ENCODE measurements at regions not wholly inside any gene's neighbourhood (a gene's known extent, or its start where the extent isn't known, plus 50 kb on each side); places are given as distances from the start of the nearest gene placed in this dataset.

DNA sequence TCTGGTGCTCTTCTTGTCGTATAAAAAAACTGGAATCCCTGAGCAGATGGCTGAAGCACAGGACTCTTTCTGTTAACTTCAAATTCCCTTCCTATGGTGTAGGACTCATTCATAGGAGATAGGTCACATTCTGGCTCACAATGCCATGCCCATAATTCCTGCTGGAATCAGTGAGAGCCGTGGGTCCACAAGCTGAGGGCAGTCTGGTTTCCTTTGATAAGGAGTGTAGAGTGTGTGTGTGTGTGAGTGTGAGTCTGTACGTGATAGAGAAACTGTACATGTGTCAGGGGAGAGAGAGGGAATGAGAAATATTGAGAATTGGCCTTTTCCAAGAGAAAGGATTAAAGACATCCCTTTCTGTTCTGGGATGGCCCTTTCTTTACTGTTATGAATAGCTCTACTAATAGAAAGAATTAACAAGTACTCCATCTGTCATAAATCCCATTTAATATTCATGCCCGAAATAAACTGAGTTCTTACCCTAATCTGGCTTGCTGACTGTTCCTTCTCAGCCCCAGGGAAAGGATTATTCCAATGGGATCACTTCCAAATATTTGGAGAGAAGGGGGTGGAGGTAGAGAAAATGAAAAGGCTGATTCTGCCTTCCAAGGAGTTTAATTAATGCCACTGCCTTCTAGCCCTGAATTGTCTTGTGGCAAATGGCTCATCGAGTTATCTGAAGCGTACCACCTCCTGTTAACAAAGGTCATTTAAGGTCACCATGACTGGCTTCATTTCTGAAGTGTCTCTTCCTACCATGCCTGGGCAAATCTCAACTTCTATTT is 79.0 kb downstream of the TMX1 start:
- TF ChIP-seq, protein P1, sequence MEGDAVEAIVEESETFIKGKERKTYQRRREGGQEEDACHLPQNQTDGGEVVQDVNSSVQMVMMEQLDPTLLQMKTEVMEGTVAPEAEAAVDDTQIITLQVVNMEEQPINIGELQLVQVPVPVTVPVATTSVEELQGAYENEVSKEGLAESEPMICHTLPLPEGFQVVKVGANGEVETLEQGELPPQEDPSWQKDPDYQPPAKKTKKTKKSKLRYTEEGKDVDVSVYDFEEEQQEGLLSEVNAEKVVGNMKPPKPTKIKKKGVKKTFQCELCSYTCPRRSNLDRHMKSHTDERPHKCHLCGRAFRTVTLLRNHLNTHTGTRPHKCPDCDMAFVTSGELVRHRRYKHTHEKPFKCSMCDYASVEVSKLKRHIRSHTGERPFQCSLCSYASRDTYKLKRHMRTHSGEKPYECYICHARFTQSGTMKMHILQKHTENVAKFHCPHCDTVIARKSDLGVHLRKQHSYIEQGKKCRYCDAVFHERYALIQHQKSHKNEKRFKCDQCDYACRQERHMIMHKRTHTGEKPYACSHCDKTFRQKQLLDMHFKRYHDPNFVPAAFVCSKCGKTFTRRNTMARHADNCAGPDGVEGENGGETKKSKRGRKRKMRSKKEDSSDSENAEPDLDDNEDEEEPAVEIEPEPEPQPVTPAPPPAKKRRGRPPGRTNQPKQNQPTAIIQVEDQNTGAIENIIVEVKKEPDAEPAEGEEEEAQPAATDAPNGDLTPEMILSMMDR (IDR thresholded peaks at IDR 0.05; ENCODE audit: unreplicated experiment), result no peak
- no peaks in the 10 kb centered on the region for H3K27me3 Mint-ChIP-seq (ENCODE audit: low read depth)
- peaks cover 3% of the 10 kb centered on the region for H3K4me1 Mint-ChIP-seq
- H3K4me3 Mint-ChIP-seq, result no peak overlapping the region
- H3K9me3 Mint-ChIP-seq, result no peaks in the 10 kb centered on the region
- no peak for DNase-seq (ENCODE audit: low spot score in 2 of 2, unreplicated experiment in 2 of 2)
- no peaks in the 10 kb centered on the region for H3K36me3 Mint-ChIP-seq
- H3K27ac Mint-ChIP-seq, result peak overlapping the region; percentile 60

- Mint-ChIP-seq H3K9me3 (no peaks in the 10 kb centered on the region), H3K27me3 (ENCODE audit: low read depth) (no peaks in the 10 kb centered on the region), H3K36me3 (no peaks in the 10 kb centered on the region), H3K4me3 (no peak overlapping the region), H3K4me1 (peaks cover 3% of the 10 kb centered on the region), H3K27ac (no peak overlapping the region)
- TF ChIP-seq, protein P1 (IDR thresholded peaks at IDR 0.05; ENCODE audit: unreplicated experiment), result no peak
- no peak for DNase-seq (ENCODE audit: low spot score in 2 of 2, unreplicated experiment in 2 of 2)
Measured at GRCh38 chr14:51321036-51321435, 81.0 kb downstream of the TMX1 start.

- no peak overlapping the region for H3K27ac Mint-ChIP-seq
- no peaks in the 10 kb centered on the region for H3K27me3 Mint-ChIP-seq (ENCODE audit: low read depth)
- no peak overlapping the region for H3K4me3 Mint-ChIP-seq
- H3K36me3 Mint-ChIP-seq, result no peaks in the 10 kb centered on the region
- peaks cover 21% of the 10 kb centered on the region for H3K4me1 Mint-ChIP-seq
- TF ChIP-seq, protein P1 (IDR thresholded peaks at IDR 0.05; ENCODE audit: unreplicated experiment), result no peak
- no peaks in the 10 kb centered on the region for H3K9me3 Mint-ChIP-seq
- DNase-seq (ENCODE audit: low spot score in 2 of 2, unreplicated experiment in 2 of 2), result no peak
Measured at GRCh38 chr14:51323492-51323891, 83.4 kb downstream of the TMX1 start.

- Mint-ChIP-seq H3K27me3 (ENCODE audit: low read depth) (no peaks in the 10 kb centered on the region), H3K4me1 (peaks cover 31% of the 10 kb centered on the region)
Measured at GRCh38 chr14:51327376-51327775, 87.3 kb downstream of the TMX1 start.

DNA sequence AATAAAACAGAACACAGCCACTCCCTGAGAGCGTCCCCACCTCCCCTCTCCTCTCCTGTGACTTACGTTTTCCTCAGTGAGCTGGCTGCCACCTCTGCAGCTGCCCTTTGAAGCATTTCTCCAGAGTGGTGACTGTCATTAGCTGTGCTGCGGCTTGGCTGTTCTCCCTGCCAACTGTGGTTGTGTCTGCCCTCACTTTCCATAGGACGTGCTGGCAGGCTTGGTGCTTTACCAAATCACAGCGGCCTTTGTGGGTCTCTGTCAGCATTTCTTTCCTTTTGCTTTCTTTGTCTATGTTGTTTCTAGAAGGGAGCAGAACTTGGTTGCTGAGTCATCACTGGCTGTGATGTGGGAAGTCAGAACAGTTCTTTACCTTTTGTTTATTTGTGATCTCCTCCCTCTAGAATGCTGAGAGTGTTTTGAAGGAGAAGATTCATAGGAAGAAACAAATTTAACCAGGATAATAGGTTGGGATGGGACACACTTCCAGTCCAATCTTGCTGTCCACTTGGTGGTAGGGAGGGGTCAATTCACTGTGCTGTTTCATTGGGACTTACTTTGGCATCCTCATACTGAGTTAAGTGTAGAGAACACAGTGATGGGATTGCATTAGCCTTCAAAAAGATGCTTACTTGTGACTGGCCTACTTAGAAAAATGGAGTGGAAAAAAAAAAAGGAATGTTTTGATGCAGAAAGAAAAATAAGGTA is 88.2 kb downstream of the TMX1 start:
- H3K27me3 Mint-ChIP-seq (ENCODE audit: low read depth), result no peaks in the 10 kb centered on the region
- no peaks in the 10 kb centered on the region for H3K36me3 Mint-ChIP-seq
- no peak overlapping the region for H3K4me3 Mint-ChIP-seq
- TF ChIP-seq, protein P1 (IDR thresholded peaks at IDR 0.05; ENCODE audit: unreplicated experiment), result no peak
- no peaks in the 10 kb centered on the region for H3K9me3 Mint-ChIP-seq
- peaks cover 31% of the 10 kb centered on the region for H3K4me1 Mint-ChIP-seq
- DNase-seq (ENCODE audit: low spot score in 2 of 2, unreplicated experiment in 2 of 2), result no peak
- peak overlapping the region; percentile 68 for H3K27ac Mint-ChIP-seq

More at GRCh38 chr14:51327376-51327775, 87.3 kb downstream of the TMX1 start:
- no peak for DNase-seq (ENCODE audit: low spot score in 2 of 2, unreplicated experiment in 2 of 2)
- no peak overlapping the region for H3K4me3 Mint-ChIP-seq
- TF ChIP-seq, protein P1 (IDR thresholded peaks at IDR 0.05; ENCODE audit: unreplicated experiment), result no peak
- peak overlapping the region; percentile 1 for H3K27ac Mint-ChIP-seq
- H3K9me3 Mint-ChIP-seq, result no peaks in the 10 kb centered on the region
- H3K36me3 Mint-ChIP-seq, result no peaks in the 10 kb centered on the region
